AG04450 (cell line): ENCODE measurements at regions not wholly inside any gene's neighbourhood (a gene's known extent, or its start where the extent isn't known, plus 50 kb on each side); places are given as distances from the start of the nearest gene placed in this dataset.

Experiments used
- CTCF ChIA-PET: fragments of 300-600, 350-600 bp; formaldehyde crosslinking; extraction: SDS; loops from one replicate; lab custom pipeline; 2022; ENCODE audit warnings: antibody characterized with exemption, inconsistent platforms; lab: Charles Lee
- POLR2A ChIA-PET: fragments of 350-600 bp; formaldehyde crosslinking; extraction: SDS; loops from one replicate; lab custom pipeline; 2021; ENCODE audit warnings: antibody characterized with exemption, inconsistent platforms; lab: Yijun Ruan, JAX
- DNase-seq: peaks from one replicate; pipeline ENCODE4 v3.0.0-alpha.2; 2011; ENCODE audit warnings: low read depth, low spot score
- H3K27ac ChIP-seq: one replicate; pipeline ENCODE4 v1.5.1; 2012; ENCODE audit warnings: low read depth, low read length, control low read depth
- H3K27me3 ChIP-seq: one replicate; pipeline ENCODE4 v1.6.0; 2012; ENCODE audit warnings: low read length; ENCODE audit not compliant: control insufficient read depth, insufficient read depth
- H3K4me3 ChIP-seq: 2 replicates; pipeline ENCODE4 v1.5.1; 2011; ENCODE audit warnings: mild to moderate bottlenecking, low read depth, low read length, control low read depth
- H3K9me3 ChIP-seq: 2 replicates; pipeline ENCODE4 v1.5.1; 2012; ENCODE audit warnings: low read length; ENCODE audit not compliant: control insufficient read depth, insufficient read depth
- TF ChIP-seq, protein P1 (sequence below): IDR thresholded peaks from 2 replicates; pipeline ENCODE4 v1.5.1; 2011; ENCODE audit warnings: low read depth, low read length, control low read depth, inconsistent platforms

DNA sequence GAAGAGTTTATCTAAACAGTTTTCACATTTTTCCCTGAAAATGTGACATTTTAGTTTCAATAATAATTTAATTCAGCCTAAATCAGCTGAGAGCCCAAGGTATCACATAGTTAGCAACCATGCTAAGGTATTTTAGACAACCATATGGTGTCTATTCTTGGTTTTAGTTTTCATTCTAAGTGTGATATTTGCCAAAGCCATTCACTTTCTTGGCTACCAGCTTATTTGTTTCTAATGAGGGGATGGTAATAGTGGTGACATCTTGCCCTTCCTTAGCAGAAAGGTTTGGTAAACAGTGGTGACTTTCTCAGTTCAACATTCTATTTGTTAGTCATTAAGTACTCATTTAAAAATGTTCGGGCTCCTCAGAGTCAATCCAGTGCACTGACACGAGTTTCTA is 854.9 kb upstream of the HTR2C start:
- Histone ChIP-seq H3K27me3 (no peaks in the 10 kb centered on the region), H3K9me3 (no peaks in the 10 kb centered on the region), H3K27ac (no peak overlapping the region), H3K4me3 (no peak overlapping the region)
- TF ChIP-seq, protein P1, sequence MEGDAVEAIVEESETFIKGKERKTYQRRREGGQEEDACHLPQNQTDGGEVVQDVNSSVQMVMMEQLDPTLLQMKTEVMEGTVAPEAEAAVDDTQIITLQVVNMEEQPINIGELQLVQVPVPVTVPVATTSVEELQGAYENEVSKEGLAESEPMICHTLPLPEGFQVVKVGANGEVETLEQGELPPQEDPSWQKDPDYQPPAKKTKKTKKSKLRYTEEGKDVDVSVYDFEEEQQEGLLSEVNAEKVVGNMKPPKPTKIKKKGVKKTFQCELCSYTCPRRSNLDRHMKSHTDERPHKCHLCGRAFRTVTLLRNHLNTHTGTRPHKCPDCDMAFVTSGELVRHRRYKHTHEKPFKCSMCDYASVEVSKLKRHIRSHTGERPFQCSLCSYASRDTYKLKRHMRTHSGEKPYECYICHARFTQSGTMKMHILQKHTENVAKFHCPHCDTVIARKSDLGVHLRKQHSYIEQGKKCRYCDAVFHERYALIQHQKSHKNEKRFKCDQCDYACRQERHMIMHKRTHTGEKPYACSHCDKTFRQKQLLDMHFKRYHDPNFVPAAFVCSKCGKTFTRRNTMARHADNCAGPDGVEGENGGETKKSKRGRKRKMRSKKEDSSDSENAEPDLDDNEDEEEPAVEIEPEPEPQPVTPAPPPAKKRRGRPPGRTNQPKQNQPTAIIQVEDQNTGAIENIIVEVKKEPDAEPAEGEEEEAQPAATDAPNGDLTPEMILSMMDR = no peak
- ChIA-PET CTCF (no interaction called here), POLR2A (no interaction called here)
- no peak for DNase-seq

DNA sequence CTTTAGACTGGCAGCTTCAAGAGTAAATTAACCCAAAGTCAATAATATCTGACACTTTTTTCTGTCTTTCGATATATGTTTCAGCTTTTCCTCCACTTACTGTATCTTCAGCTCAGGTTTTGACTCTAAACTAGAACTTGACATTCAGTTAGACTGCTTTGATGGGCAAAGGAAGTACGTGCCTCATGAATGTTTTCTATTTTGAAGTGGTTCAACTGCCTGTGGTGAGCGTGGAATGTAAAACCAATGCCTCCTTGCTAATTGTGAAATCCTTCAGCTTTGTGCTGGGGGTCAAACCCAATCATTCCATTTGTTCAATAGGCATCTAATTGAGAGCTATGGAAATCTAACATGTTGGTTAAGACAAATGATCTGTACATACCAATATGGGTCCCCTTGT is 857.0 kb upstream of the HTR2C start:
- ChIA-PET POLR2A (no interaction called here), CTCF (no interaction called here)
- Histone ChIP-seq H3K9me3 (no peaks in the 10 kb centered on the region), H3K4me3 (no peak overlapping the region), H3K27me3 (no peaks in the 10 kb centered on the region), H3K27ac (no peak overlapping the region)
- DNase-seq = no peak
- TF ChIP-seq, protein P1 = no peak

DNA sequence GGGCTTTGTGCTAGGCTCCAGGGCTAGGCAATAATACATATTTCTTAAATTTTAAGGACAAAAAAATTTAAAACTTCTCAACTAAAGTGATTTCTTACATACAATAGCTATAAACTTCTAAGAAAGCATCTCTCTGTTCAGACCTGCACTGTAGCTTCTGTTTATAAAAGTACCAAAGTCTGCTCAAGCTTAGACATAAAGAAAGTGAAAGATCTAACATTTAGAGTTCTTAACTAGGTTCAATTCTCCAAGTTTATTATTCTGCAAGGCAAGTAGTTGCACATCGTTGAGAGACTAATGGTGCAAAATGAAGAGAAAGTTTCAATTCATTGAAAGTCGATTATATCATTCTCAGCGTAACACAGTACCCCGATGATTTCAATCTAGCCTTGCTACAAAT is 857.4 kb upstream of the HTR2C start:
- H3K9me3 ChIP-seq = no peaks in the 10 kb centered on the region
- TF ChIP-seq, protein P1 = no peak
- ChIA-PET CTCF (no interaction called here), POLR2A (no interaction called here)
- DNase-seq = no peak
- H3K27ac ChIP-seq = no peak overlapping the region
- H3K4me3 ChIP-seq = no peak overlapping the region
- H3K27me3 ChIP-seq = no peaks in the 10 kb centered on the region

DNA sequence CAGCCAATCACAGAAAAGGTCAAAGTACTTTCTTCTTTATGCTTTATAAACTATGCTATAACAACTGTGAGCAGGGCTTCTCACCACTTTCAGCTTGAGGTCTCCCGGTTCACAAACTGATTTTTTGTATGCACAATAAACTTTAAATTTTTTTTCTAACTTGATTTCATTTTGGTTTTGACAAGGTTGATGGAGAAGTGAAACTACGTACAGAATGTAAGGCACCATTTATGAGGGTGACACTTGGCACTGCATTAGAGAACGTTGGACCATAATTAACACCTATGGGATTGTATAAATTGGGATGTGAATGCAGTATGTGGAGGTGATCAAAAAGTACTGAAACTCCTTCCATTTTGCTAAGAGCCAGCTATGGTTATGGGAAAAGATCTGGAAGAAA is 857.9 kb upstream of the HTR2C start:
- Histone ChIP-seq H3K27ac (no peak overlapping the region), H3K4me3 (no peak overlapping the region), H3K9me3 (no peaks in the 10 kb centered on the region), H3K27me3 (no peaks in the 10 kb centered on the region)
- TF ChIP-seq, protein P1 = no peak
- ChIA-PET CTCF (no interaction called here), POLR2A (no interaction called here)
- DNase-seq = no peak

DNA sequence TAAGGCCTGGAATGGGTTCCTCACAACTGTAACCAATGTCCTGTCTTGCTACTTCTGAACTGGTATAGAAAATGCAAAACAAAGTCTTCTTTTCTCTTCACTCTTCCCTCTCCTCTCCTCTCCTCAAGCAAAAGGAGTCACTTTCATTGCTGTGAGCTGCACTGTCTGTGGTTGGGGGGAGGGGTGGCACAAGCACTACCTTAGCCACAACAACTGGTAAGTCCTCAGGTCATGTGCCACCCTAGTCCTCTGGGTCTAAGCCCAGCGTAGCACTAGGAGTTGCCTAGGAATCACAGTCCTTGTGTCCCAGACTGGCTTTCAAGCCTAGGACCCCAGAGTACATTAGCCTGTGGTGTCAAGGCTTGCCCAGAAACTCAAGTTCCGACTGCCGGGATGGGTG is 859.3 kb upstream of the AMOT start:
- CTCF ChIA-PET = no interaction called here

More for the DNA sequence above, 859.3 kb upstream of the AMOT start:
- Histone ChIP-seq H3K9me3 (peaks cover 10% of the 10 kb centered on the region), H3K4me3 (no peak overlapping the region), H3K27me3 (no peaks in the 10 kb centered on the region), H3K27ac (no peak overlapping the region)
- POLR2A ChIA-PET = no interaction called here
- TF ChIP-seq, protein P1 = no peak
- DNase-seq = no peak
